NCI-H345 (cell line): ENCODE measurements at regions not wholly inside any gene's neighbourhood (a gene's known extent, or its start where the extent isn't known, plus 50 kb on each side); places are given as distances from the start of the nearest gene placed in this dataset.

Experiments used
- DNase-seq: peaks from one replicate; lab custom pipeline; 2025; lab: John Stamatoyannopoulos, UW

- no peak for DNase-seq
Observed at GRCh38 chr5:74954919-74955318, 88.7 kb upstream of the FAM169A start.

DNA sequence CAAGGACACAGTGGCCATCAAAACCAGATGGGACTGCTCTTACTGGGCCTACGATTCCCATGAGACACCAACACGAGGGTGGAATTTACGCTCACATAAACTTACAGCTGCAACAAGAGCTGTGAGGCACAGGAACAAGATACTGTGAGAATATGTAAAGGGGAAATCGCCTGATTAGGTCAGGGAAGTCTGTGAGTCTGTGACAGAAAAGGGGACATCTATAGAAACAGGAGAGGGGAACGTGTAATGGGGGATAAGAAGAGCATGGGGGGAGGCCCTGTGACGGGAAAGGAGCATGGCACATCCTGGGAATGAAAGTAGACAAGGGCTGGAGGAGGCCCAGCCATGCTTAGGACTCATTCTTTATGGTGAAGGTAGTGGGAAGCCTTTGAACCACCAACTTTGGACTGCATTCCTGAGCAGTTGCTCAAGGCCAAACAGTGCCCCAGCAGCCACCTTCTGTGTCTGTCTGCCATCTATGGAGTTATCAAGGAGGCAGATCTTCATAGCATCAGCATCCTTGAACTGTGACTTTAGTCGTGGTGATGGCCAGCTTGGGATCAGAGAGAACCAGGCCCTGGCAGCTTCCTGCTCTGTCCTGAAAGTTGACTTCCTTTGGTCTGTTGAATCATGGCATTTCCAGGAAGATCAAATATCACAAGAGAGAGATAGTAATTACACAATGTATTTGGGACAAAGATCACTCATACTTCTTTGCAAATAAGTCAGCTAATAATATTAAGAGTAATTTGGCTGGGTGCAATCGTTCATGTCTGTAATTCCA, 87.9 kb upstream of the FAM169A start:
- DNase-seq: no peak

DNA sequence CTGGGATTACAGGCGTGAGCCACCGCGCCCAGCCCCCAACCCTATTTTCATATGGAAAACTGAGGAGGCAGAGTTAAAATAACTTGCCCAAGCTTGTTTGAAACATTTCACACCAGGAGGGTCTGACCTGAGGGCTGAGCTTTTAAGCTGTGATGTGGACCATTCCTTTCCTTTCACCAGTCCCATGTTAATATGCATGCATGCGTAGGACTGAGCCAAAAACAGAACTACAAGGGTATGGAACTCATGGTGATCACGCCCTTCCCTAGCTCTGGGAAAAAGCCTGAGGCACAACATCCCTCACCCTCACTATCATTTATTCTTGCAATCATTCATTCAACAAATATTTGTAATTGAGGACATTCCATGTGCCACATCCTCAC, 87.4 kb upstream of the FAM169A start:
- no peak for DNase-seq

DNA sequence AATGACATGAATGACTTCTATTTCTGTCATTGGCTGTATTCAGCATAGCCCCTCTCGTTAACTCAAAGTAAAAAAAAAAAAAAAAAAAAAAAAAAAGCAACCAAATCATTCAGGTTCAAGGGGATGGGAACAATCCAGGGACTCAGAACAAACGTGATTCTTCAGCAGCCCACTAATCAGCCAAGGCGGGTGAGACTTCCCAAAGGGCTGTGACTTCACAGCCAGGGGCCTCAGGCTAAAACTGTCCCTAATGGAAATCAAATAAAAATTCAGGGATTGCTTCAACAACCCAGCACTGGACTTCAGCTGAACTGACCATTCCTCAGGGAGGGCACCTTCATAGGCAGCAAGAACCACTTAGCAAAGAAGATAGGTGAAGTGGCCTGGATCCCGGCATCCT, 86.2 kb upstream of the FAM169A start:
- DNase-seq: no peak

DNA sequence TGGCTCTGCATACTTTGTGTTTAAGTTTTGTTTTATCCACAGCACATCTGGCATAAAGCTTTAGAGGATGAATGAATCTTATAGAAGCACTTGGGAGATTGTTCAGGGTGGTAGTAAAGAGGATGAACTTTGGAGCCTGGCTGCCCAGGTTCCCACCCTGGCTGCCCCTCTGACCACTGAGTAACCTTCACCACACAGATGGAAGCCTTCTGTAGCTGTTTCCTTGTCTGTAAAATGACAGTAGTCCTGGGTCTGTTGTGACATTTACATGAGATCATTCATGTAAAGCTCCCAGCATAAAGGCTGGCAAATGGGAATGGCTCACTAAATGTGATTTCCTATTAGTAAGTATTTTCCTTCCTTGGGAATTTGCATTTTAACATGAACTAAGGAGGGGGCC, 85.7 kb upstream of the FAM169A start:
- DNase-seq: no peak

DNA sequence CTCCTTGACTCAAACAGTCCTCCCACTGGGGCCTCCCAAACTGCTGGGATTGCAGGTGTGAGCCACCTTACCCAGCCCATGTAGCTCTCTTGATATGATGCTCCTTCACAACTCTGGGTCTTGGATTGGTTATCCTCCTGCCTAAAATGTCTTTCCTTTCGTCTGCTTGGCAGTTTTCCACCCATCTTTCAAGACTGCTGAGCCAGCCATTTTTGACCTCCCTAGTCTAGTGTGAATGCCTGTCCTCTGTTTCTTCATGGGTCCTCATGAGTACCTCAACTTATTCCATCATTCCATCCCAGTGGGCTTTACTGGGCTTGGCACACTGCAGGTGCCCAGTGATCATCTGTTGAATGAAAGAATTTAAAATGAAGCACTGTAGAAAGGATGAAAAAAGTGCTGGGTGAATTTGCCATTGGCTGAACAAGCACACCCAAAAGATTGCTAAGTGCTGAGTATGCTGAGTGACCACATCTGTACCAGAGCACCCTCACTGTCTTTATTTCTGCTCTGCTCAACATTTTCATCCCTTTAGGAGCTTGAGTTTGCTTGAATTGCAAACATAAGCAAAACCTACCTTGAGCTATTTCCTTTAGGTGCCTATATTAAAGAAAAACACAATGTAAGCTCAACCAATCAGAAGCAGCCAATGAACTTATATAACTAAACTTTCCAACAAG, 84.8 kb upstream of the FAM169A start:
- DNase-seq: no peak

- DNase-seq: no peak
Observed at GRCh38 chr5:74949976-74950375, 83.8 kb upstream of the FAM169A start.

- DNase-seq: no peak
Observed at GRCh38 chr5:74948031-74948546, 81.9 kb upstream of the FAM169A start.

DNA sequence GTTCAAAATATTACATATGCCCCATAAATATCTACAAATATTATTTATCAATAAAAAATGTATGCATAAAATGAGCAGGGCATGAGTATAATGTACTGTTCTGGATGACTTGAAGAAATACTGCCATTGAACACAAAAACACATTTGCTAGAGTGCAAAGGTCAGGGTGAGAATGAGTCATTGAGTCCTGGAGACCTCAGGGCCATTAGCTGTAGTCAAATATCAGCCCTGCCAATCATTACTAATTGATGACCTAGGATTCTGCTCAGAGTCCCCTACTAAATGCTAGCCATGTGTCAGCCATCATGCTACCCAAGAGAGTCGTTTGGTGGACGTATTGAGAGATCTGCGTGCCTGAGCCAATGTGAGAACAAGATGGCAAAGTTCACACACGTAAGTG, 80.3 kb upstream of the FAM169A start:
- no peak for DNase-seq

GRCh38 chr5:74945561-74946165, 79.5 kb upstream of the FAM169A start:
- DNase-seq: no peak

DNA sequence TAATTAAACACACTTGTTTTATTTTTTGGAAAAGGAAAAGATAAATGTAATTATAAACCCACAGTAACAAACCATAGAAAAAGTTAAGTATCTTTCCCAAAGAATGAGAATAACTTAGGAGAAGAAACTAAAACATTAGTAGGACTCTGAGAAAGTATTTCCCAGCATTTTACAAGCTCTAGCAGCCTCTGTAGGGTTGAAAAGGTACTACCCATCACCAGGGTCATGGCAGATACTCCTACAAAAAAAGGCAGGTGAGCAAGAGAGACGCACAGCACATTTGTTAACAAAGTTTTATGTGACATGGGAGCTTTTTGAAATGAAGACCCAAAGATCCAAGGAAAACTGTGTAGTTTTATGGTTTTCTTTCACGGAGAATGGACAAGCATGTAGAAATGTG, 77.7 kb upstream of the FAM169A start:
- no peak for DNase-seq

DNA sequence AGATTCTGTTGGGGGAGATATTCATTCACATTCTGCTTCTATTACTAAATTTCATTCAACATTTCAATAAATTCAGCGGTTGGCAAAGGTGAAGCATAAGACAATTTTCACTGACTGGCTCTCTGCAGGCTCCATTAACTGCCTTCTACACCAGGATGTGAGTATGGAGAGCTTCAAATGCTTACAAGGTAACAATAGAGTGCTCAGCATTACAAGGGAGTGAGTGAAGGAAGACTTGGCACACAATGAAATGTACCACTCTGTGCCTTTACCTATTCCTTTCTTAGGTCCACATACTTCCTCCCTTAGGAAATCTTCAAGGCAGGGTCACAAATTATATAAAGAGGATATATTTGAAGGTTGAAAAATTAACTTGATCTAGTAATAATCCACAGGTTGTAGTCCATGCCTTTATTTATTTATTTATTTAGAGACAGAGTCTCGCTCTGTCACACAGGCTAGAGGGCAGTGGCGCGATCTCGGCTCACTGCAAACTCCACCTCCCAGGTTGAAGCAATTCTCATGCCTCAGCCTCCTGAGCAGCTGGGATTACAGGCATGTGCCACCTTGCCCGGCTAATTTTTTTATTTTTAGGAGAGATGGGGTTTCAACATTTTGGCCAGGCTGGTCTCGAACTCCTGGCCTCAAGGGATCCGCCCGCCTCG, 76.6 kb upstream of the FAM169A start:
- DNase-seq: no peak

GRCh38 chr5:74940782-74941353, 74.7 kb upstream of the FAM169A start:
- DNase-seq: no peak

GRCh38 chr5:74938250-74938933, 72.2 kb upstream of the FAM169A start:
- DNase-seq: no peak

DNA sequence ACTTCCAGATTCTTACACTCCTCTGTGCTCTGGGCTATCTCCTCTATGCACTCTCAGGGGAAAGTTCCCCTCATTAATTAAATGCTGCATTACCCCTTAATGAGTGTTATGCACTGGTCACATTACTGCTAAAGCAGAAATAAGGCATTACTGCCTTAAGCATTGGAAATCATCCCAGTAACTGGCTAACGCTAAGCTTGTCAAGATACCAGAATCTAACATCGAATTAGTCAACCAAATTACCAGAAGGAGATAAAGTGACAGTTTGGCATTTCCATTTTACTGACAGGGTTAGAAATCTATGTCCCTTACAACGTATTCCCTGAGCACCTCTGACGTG, 69.5 kb upstream of the FAM169A start:
- no peak for DNase-seq

- no peak for DNase-seq
Observed at GRCh38 chr5:74934949-74935751, 69.0 kb upstream of the FAM169A start.

DNA sequence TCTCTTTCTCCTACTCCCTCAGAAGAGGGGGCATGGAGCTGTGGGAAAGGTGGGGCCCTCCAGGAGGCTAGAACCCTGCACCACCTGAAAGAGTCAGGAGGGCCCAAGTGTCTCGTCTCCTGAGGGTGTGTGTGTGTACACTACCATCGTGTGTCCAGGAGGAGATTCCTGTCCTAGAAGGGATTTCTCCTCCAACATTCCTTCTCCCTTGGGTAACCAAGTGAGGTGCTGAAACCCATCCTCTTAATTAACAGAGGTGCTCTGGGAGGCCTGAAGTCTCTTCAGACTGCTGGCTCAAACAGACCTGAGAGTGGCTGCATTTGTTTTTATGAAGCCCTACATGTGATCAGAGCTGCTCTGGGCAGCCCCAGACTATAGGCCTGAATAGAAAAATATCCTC, 61.1 kb upstream of the FAM169A start:
- DNase-seq: no peak

DNA sequence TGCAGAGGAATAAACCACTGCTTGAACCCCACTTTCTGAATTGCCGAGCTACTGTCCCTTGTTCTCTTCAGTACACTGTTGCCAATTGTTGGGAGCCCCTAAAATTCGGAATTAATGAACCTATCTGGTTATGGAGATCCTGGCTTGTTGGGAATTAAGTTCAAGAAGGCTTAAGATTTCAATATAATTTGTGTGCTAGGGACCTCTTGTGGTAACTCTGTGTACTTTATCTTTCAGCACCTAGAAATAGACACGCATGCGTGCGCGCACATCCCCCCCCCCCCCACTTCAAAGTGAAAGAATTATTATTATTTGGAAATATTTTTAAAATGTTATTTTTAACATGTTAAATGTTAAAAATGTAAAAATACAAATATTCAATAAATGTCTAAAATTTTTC, 53.3 kb upstream of the FAM169A start:
- peak; percentile 38 for DNase-seq

DNA sequence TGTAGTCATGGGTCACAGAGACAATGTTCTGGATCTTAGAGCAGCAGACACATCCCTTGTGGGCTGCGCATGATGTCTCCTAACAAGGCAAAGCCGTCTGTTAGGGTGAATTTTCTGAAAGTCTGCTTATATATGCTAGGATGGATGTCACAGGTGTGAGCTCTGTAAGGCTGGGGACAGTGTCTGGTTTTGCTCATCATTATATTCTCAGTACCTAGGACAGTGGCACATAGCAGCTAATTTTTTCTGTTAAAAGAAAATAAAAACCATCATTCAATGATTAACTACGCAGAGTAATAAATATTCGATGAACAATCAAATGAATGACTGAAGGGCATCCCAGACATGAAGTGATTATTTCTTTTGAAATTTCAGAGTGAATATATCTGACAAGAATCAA, 52.9 kb upstream of the FAM169A start:
- DNase-seq: no peak

- no peak for DNase-seq
Observed at GRCh38 chr5:74918232-74918669, 52.1 kb upstream of the FAM169A start.
